ENCODE measurements at regions not wholly inside any gene's neighbourhood (a gene's known extent, or its start where the extent isn't known, plus 50 kb on each side); places are given as distances from the start of the nearest gene placed in this dataset.

DNA sequence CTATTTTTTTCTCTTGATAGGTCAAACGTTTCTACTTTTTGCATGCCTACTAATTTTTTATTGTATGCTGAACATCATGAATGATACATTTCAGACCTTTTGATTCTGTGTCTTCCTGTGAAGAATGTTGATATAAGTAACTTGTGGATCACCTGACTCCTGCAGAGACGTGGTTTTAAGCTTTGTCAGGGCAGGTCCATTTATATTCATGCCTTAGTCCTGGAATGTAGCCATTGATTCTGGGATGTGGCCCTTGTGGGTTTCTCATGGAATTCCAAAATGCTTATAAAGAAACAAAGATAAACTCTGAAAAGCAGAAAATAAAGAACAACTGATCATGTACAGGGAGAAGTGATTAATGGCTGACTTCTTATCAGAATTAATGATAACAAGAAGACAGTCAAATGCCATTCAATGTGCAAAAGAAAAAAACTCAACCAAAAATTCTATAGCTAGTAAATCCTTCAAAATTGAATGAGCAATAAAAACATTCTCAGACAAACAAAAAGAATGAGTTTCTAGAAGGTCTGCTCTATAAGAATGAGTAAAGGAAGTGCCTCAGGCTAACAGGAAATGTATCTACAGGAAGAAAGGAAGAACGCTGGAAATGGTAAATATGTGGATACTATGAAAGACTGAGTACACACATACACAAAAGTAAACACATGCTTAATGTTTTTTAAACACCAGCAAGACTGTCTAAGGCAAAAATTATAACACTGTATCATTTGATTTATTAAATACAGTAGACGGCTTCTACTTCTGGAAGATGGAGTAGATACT, 284.8 kb upstream of the DIO3 start:
- CTCF ChIA-PET, result interaction anchor here (0.5 kb wide), 1 partner anchor 1648 kb away, joined by 6 read pairs; no protein-coding TSS in a partner anchor
- TF ChIP-seq CTCF (conservative IDR thresholded peaks at IDR 0.05; ENCODE audit: low read depth), result no peak
- POLR2A ChIA-PET (ENCODE audit: low non-redundant PET), result no interaction called here
- H3K27ac ChIP-seq, result no peak overlapping the region
- no peak for DNase-seq (ENCODE audit: low spot score)

- no peak for TF ChIP-seq CTCF (conservative IDR thresholded peaks at IDR 0.05; ENCODE audit: low read depth)
- H3K27ac ChIP-seq, result no peak overlapping the region
- POLR2A ChIA-PET (ENCODE audit: low non-redundant PET), result no interaction called here
- DNase-seq (ENCODE audit: low spot score), result no peak
- CTCF ChIA-PET, result no interaction called here
These were observed 278.9 kb upstream of the DIO3 start for GRCh38 chr14:101282418-101282817.

DNA sequence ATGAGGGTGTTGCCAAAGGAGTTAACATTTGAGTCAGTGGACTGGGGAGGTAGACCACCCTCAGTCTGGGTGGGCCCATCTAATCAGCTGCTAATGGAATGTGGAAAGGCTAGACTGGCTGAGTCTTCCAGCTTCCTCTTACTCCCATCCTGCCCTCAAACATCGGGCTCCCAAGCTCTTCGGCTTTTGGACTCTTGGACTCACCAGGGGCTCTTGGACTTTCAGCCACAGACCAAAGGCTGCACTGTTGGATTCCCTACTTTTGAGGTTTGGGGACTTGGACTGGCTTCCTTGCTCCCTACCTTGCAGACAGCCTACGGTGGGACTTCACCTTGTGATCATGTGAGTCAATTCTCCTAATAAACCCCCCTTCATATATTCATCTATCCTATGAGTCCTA, 276.6 kb upstream of the DIO3 start:
- ChIA-PET POLR2A (ENCODE audit: low non-redundant PET) (no interaction called here), CTCF (interaction anchor here (0.7 kb wide), 1 partner anchor 380 kb away, joined by 4 read pairs; no protein-coding TSS in a partner anchor)
- TF ChIP-seq CTCF (conservative IDR thresholded peaks at IDR 0.05; ENCODE audit: low read depth), result no peak
- H3K27ac ChIP-seq, result no peak overlapping the region
- no peak for DNase-seq (ENCODE audit: low spot score)

DNA sequence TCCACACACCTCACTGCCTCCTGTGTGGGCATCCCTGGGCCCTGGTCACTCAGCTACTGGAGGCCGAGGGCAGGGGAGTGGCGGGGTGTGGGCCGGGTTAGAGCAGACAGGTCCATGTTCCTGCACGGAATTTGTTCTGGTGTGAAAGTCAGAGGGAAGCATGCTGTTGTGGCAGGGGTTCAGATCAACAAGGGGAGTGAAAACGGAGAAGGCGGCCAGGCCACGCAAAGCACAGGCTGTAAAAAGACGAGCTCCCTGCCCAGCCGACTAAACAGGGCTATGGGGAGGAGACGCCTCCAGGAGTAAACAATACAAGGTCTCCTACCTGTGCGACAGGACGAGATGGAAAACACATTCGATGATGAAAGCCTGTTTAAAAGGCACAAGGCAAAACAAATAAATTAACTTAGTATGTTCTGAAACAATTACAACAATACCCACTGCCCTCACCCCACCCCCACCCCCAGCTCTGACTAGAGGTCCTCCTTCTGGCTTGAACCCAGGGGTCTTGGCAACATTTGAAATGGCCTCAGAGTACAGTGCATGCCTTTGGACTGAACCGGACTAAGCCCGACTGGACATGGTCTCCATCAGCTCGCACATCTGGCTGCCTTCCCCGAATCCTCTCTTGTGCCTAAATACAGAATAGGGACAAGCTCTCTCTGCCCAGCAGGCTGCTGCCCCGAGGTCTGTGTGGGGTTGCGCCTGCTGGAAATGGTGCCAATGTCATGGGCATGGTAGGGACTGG, 274.9 kb upstream of the DIO3 start:
- CTCF ChIA-PET, result no interaction called here
- DNase-seq (ENCODE audit: low spot score), result no peak
- no peak overlapping the region for H3K27ac ChIP-seq
- POLR2A ChIA-PET (ENCODE audit: low non-redundant PET), result no interaction called here
- TF ChIP-seq CTCF (conservative IDR thresholded peaks at IDR 0.05; ENCODE audit: low read depth), result no peak

DNA sequence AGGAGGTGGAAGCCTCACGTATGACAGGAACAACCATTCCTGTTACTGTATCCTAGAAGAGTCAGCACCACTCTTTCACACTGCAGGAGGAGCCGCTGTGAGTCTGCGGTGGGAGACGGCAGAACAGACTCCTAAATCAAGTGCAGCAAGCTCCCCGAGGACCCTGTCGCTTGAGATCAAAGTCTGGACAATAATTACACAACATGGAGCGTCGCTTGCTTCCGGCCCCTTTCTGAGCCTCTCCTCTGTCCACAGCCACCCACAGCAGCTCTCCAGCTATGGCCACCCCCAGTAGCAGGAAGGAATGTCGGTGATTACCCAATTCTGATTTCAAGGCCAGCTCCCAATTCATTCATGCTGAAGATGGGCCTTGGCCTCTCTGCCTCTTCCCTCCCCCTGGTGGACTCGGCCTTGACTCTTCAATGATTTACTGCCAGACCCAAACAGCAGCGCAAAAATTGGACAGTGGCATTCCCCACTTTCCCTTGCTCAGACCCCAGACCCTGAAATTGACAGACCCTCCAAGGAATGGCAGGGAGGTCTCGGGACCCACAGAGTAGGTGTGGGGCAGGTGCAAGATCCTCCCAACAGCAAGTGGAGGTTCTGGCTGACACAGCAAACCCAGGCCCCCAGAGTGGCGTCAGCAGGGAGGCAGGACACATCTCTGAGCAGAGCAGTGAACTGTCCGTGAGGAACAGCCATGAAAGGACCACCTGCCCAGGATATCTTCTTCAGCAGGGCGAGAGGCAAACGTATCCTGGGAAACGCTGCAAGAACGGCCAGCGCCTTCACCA, 272.7 kb upstream of the DIO3 start:
- H3K27ac ChIP-seq, result no peak overlapping the region
- no peak for DNase-seq (ENCODE audit: low spot score)
- ChIA-PET CTCF (no interaction called here), POLR2A (ENCODE audit: low non-redundant PET) (no interaction called here)
- TF ChIP-seq CTCF (conservative IDR thresholded peaks at IDR 0.05; ENCODE audit: low read depth), result no peak

GRCh38 chr14:101289230-101289690, 272.0 kb upstream of the DIO3 start:
- no peak overlapping the region for H3K27ac ChIP-seq
- no peak for DNase-seq (ENCODE audit: low spot score)
- ChIA-PET CTCF (no interaction called here), POLR2A (ENCODE audit: low non-redundant PET) (no interaction called here)
- no peak for TF ChIP-seq CTCF (conservative IDR thresholded peaks at IDR 0.05; ENCODE audit: low read depth)

Data from RWPE1 (cell line).